GM10248 (cell line): ENCODE measurements at regions not wholly inside any gene's neighbourhood (a gene's known extent, or its start where the extent isn't known, plus 50 kb on each side); places are given as distances from the start of the nearest gene placed in this dataset.

Experiments used
- CTCF ChIA-PET: fragments of 300-600 bp; sonication (Branson Sonifier 250); formaldehyde crosslinking; extraction: SDS; loops from one replicate; lab custom pipeline; 2021; ENCODE audit warnings: antibody characterized with exemption; lab: Yijun Ruan, JAX
- POLR2A ChIA-PET: fragments of 350-650 bp; sonication (Branson Sonifier 250); formaldehyde crosslinking; extraction: SDS; loops from one replicate; lab custom pipeline; 2020; ENCODE audit warnings: antibody characterized with exemption; lab: Yijun Ruan, JAX
- DNase-seq: peaks from one replicate; pipeline ENCODE4 v3.0.0; 2012; ENCODE audit errors: extremely low spot score
- CTCF ChIP-seq: IDR thresholded peaks from 2 replicates; pipeline ENCODE4 v1.5.1; 2012; ENCODE audit warnings: mild to moderate bottlenecking, low read depth; ENCODE audit errors: extremely low read depth, missing control alignments, control extremely low read depth

DNA sequence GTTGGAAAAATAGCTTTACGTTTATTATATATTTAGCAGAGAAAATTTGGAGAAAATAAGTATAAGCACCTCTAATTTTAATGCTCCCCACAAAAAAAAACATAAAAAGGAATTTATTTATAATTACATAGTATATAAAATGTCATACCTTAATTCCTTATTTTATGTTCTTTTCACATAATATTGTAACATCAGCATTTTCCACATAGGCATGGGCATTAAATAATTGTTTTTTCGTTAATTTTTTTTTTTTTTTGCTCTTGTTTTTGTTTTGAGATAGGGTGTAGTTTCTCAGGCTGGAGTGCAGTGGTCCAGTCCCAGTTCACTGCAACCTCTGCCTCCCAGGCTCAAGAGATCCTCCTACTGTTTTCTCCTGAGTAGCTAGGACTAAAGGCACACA, 329.8 kb upstream of the FOXG1 start:
- CTCF ChIA-PET: interaction anchor here (2.3 kb wide), 1 partner anchor 10 kb away, joined by 5 read pairs; no protein-coding TSS in a partner anchor

DNA sequence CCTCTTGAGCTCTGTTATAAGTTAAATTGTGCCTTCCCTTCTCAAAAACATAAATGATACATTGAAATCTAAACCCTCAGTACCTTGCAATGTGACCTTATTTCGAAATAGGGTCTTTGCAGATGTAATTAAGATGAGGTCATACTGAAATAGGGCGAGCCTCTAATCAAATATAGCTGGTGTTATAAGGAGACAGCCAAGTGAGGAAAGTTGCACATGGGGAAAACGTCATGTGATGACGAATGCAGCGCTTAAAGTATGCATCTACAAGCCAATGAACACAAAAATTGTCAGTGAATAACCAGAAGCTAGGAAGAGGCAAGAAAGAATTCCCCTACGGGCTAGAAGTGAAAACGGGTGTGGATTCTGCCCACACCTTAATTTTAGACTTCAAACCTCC, 305.2 kb upstream of the FOXG1 start:
- CTCF ChIA-PET: interaction anchor here (1.9 kb wide), 1 partner anchor 11 kb away, joined by 4 read pairs; no protein-coding TSS in a partner anchor
- DNase-seq: no peak
- no peak for TF ChIP-seq CTCF
- POLR2A ChIA-PET: no interaction called here

More for the DNA sequence above, 329.8 kb upstream of the FOXG1 start:
- DNase-seq: no peak
- no peak for TF ChIP-seq CTCF
- POLR2A ChIA-PET: no interaction called here

- no peak for TF ChIP-seq CTCF
- CTCF ChIA-PET: interaction anchor here (1.4 kb wide), 1 partner anchor 28 kb away, joined by 3 read pairs; no protein-coding TSS in a partner anchor
- DNase-seq: no peak
- POLR2A ChIA-PET: no interaction called here
Observed at GRCh38 chr14:28467611-28468010, 299.0 kb upstream of the FOXG1 start.

DNA sequence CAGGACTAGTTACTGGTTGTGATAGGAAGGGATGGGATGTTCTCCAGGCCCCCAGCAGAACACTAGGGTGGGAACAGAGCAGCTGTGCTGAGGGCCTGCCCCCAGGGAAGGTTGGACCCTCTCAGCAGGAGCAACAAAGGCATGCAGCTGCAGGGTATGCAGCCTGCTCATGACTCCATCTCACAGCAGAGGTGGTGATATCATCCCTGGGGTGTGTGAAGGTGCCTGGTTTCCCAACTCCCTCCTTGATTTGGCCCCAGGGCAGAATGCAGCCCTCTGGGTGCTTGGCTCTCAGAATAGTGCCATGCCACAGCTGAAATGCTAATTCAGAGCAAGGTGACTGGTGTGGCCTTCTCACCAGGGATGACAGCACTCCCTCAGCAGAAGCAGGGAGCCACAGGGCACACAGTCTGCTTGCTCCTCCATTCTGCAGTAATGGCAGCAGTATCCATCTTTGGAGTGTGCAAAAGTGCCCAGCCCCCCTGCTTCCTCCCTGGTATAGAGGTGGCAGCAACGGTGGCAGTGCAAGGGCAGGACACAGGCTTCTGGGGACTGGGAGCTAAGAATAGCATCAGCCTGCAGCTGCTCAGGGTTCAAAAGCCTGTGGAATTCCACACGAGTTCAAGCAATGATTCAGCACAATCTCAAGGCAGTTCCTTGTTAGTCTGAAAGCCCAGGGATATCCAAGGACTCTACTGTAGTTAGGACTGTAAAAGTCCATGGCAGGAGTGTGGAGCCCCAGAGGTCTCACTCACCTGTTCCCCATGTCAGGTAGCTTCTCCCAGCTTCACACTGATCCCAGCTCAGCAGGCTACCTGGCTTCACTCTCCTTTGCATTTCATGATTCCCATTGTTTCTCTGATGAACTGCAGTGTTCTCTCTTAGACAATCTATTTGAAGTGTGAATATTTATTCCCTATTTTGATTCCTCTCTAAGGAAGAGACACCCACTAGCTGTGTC, 298.1 kb upstream of the FOXG1 start:
- no peak for DNase-seq
- CTCF ChIA-PET: no interaction called here

DNA sequence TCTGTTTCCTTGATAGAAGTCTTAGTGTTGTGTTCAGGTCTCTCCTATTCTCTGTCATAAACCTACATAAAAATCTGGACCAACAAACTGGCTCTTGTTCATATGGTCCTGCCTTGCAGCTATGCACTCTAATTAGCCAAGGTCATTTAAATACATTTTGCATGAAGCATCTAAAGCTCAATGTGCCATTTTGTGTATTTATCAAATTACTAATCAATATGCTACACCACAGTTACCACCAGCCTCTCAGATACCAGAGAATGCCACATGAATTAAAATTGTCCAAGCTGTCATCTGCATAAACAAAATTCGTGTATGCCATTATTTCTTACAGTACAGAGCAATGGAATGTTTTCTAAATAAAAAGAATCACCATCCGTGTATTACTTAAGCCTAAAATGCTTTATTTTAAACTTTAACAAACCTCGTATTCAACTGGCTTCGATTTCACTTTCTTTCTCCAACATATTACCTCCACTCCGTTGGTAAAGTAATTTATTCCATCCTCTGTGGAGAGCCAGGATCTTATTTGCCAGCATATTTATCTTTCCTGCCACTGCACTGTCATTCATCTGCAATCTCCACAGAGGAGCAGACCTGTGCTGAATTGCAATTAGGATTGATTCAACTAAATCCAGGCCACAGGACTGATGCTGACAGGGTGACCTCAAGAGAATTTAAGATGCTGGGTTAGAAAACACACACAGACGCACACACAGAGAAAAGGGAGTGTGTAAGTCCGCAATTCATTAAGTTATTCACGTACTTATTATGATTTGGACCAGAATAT, 284.1 kb upstream of the FOXG1 start:
- ChIA-PET POLR2A (no interaction called here), CTCF (no interaction called here)
- no peak for TF ChIP-seq CTCF
- DNase-seq: no peak

More for the DNA sequence above, 298.1 kb upstream of the FOXG1 start:
- no peak for TF ChIP-seq CTCF
- POLR2A ChIA-PET: no interaction called here

GRCh38 chr14:28483506-28483905, 283.1 kb upstream of the FOXG1 start:
- TF ChIP-seq CTCF: no peak
- ChIA-PET CTCF (no interaction called here), POLR2A (no interaction called here)
- DNase-seq: no peak
